NCI-H146 treated with DMSO at 0.1 percent for 48 hours (cell line): ENCODE measurements at regions not wholly inside any gene's neighbourhood (a gene's known extent, or its start where the extent isn't known, plus 50 kb on each side); places are given as distances from the start of the nearest gene placed in this dataset.
A peak's percentile ranks its signal among the peaks of the same experiment; 100 is the strongest.
"Not testable (repeated sequence)": the region's sequence is repeated elsewhere in the genome, so short reads cannot be mapped to it uniquely, and the experiment has no call there.

Experiments used
- DNase-seq: peaks from one replicate; lab custom pipeline; 2025; ENCODE audit not compliant: unreplicated experiment; lab: John Stamatoyannopoulos, UW

- no peak for DNase-seq
Measured at GRCh38 chrX:14352511-14352910, 176.8 kb upstream of the GLRA2 start.

- peak; percentile 82 for DNase-seq
Measured at GRCh38 chrX:14351611-14352303, 177.6 kb upstream of the GLRA2 start.

GRCh38 chrX:14347523-14347922, 181.8 kb upstream of the GLRA2 start:
- DNase-seq: no peak

- DNase-seq: no peak
Measured at GRCh38 chrX:14344172-14344940, 185.0 kb upstream of the GLRA2 start.

- DNase-seq: no peak
Measured at GRCh38 chrX:14309431-14309830, 219.9 kb upstream of the GLRA2 start.

GRCh38 chrX:14308976-14309375, 220.4 kb upstream of the GLRA2 start:
- not testable (repeated sequence) for DNase-seq

- DNase-seq: no peak
Measured at GRCh38 chrX:14303891-14304290, 225.4 kb upstream of the GLRA2 start.

GRCh38 chrX:14302561-14302960, 226.8 kb upstream of the GLRA2 start:
- DNase-seq: not testable (repeated sequence)

GRCh38 chrX:14300376-14300775, 229.0 kb upstream of the GLRA2 start:
- DNase-seq: no peak

- DNase-seq: no peak
Measured at GRCh38 chrX:14295426-14295825, 233.9 kb upstream of the GLRA2 start.

- no peak for DNase-seq
Measured at GRCh38 chrX:14291666-14292500, 237.5 kb upstream of the GLRA2 start.

- DNase-seq: no peak
Measured at GRCh38 chrX:14290335-14290734, 239.0 kb upstream of the GLRA2 start.

GRCh38 chrX:14274691-14275090, 245.0 kb upstream of the GEMIN8 start:
- no peak for DNase-seq

GRCh38 chrX:14267216-14267615, 237.5 kb upstream of the GEMIN8 start:
- no peak for DNase-seq

- DNase-seq: no peak
Measured at GRCh38 chrX:14266705-14267104, 237.0 kb upstream of the GEMIN8 start.

GRCh38 chrX:14243823-14244222, 214.1 kb upstream of the GEMIN8 start:
- DNase-seq: no peak

- no peak for DNase-seq
Measured at GRCh38 chrX:14235004-14235403, 205.3 kb upstream of the GEMIN8 start.

- DNase-seq: no peak
Measured at GRCh38 chrX:14232688-14233087, 203.0 kb upstream of the GEMIN8 start.

- no peak for DNase-seq
Measured at GRCh38 chrX:14228611-14229010, 198.9 kb upstream of the GEMIN8 start.

- no peak for DNase-seq
Measured at GRCh38 chrX:14220386-14220944, 190.8 kb upstream of the GEMIN8 start.

- no peak for DNase-seq
Measured at GRCh38 chrX:14209034-14209433, 179.3 kb upstream of the GEMIN8 start.
